GM18907 (cell line): ENCODE measurements at regions not wholly inside any gene's neighbourhood (a gene's known extent, or its start where the extent isn't known, plus 50 kb on each side); places are given as distances from the start of the nearest gene placed in this dataset.
"Not testable (repeated sequence)": the region's sequence is repeated elsewhere in the genome, so short reads cannot be mapped to it uniquely, and the experiment has no call there.

ENCODE experiments used
- ATAC-seq: cut with Tn5 transposase; IDR thresholded peaks from one replicate; pipeline ENCODE4 v1.9.1; 2021; ENCODE audit warnings: mild to moderate bottlenecking, moderate library complexity; ENCODE audit not compliant: unreplicated experiment

DNA sequence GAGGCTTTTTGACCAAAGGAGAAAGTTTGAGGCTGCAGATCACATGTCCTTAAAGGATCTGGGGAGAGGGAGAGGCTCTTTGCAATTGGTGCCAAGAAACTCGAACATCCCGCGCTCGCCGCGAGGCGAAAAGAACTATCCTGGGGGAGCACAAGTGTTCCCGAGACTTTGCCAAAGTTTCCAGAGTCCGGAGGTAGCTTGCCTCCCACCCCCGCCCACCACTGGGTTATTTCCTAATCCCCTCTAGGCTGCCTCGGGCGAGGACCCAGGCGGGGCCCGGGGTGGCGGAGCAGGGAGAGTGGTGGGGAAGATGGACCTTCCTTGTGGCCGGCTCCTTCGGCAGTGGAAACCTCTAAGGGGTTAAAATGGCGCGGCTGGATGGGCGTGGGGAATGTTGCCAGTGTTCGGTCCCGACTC lies 114.5 kb downstream of the KCNRG start:
- ATAC-seq = no peak

DNA sequence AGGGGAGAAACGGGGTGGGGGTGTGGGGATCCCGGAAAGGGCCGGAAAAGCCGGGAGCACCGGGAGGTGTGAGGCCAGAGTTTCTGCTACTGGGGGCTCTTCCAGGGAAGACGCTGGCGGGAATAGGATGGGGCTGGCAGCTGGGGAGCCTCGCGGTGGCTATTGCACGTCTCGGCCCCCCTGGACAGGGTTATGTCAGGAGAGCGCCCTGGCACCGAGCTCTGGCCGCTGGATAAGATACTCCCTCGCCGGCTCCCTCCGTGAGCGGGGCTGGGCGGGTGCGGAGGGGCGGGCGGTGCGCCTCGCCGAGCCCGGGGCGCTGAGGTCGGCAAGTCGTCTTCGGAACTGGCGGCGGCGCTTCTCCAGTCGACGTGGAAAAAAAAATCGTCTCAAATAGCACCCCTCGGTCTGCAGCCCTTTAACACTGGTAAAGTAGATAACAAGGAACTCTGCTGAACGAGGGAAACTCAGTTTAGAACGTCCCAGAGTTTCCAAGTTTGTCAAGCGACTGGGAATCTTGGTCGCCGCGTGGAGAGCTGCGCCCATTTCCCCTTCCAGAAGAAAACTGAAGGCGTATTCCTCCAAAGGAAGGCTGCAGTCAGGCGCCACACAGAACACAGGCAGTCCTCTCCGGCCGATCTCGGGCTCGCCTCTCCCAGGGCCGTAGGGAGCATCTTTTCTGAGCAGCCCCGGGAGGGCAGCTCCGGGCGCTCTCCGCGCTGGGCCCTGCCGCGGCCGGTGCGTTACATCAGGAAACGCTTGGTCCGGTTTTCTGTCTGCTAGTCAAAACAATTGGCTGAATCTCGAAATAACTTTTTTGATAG lies 115.1 kb downstream of the KCNRG start:
- ATAC-seq = no peak

DNA sequence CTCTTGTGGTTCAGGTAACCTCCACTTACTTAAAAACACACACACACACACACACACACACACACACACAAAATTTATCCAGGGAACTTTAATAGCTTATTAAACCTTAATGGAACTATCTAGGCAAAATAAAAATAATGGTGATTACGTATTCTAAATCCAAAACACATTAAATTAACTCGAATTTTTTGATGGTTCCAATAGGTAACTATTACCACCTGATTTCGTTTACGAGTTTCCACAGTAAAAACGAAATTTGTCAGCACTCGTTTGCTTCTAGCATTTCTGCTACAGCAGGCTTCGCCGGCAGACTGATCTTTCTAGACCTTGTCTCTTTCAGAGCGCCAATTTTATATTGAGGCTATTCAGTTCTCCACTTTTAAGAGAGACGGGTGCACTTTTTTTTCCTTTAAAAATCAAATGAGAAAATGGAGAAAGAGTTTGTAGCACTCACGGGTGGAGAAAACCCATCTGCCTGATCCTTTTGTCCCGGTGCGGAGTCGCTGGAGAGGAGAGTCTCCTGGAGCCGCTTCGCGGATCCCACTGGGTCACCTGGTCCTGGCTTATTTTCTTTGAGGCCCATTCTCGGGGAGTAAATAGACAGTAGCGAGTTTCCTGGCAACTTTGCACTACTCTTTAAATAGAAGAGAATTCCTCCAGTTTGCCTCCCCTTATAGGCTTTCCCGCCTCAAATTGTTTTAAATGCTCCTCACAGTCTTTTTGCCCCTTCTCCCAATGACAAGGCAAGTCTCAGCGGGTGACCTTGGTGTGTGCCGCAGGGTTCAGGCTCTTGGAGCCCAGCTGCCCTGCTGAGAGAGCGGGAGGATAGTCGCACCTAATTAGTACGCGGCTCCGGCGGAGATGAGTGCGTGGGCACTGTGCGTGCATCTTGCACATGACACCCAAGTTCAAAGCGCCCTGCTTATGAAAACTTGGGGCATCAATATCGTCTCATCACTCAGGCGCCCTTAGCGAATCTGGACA lies 117.0 kb downstream of the KCNRG start:
- ATAC-seq = no peak

DNA sequence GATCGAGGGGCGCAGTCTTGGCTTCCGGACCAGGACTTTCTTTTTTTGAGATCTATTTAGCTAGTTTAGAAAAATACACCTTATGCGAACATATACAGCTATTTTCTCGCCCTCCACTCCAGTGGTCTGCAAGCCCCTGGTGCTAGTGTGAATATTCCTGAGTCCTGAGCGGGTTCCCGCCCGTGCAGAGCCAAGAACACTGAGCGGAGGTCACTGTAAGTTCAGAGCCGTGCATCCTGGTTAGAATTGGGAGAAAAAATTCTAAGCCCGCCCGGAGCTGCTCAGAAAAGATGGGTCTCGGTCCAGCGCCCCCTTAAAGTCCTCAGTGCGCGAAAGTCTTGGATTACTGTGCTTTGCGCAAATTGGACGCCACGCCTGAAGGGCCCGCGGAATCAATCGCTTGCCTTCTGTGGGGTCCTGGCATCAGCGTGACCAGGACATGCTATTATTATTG lies 117.7 kb downstream of the KCNRG start:
- no peak for ATAC-seq

DNA sequence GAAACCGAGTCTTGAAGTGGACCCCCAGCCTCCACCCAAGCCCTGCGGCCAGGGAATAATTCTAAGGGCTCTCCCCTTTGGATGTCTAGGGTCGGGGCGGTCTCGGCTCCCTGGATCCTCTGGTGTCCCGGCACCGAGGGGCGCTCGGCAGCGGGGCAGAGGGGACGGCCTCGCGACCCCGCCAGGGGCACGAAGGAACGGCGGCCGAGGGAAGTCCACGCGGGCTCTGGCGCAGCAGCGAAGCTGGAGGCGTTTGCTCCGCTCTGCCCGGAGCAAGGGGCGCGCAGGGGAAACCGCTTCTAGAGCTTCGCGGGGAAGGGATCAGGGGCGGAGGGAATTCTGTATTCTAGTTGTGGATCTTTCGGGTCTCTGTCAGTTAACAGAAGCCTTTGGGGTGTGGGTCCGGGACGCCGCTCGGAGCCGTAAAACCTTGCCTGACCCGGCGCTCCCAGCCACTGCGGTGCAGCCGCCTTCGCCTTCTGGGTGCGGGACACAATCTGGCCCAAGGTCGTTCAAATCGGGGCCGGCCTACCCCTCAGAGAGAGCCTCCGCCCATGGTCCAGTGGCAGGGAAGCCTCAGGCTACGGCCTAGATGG lies 118.2 kb downstream of the KCNRG start:
- ATAC-seq = no peak

DNA sequence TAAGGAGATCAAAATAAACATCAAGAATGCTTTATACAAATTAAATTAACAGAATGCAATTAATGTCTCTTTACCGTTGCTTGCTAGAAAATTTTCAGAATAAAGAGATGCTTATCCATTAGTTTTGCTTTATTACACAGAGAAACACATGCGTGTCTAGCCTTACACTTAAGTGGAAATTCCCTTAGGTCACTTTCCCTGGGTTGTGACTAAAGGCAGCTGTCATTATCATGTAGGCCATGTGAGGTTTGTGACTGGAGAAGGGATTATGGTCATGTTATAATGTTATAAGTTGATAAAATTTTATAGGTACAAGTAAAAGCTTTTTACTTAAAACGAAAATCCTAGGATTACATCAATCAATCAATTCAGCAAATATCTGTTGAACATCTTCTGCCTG lies 121.0 kb downstream of the KCNRG start:
- ATAC-seq = no peak

DNA sequence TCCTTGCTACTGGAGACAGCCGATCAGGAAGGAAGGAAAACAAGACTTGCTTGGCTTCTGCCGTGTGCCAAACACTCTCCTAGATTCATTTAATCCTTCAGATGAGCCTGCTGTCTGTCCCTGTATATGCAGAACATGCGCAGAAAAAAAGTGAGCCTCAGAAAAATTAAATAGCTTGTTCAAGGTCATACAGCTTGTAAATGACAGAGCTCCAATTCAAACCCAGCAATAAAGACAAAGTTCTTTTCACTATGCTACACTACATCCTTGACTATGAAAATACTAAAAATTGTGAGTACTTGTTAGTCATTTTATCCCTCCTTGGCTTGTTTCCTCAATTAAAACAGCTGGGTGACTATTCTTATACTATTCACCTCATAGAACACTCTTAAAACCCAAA lies 121.4 kb downstream of the KCNRG start:
- no peak for ATAC-seq

DNA sequence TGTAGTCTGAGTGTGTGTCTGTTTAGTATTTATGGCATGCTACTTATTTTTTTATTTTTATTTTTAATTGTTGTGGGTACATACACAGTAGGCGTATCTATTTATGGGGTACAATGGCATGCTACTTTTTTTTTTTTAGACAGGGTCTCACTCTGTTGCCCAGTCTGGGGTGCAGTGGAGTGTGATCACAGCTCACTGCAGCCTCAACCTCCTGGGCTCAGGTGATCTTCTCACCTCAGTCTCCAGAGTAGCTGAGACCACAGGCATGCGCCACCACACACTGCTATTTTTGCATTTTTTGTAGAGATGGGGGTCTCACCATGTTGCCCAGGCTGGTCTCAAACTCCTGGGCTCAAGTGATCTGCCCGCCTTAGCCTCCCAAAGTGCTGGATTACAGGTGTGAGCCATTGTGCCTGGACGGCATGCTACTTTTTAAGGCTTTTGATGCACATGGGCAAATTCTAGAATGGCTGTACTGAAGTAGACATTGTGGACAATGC lies 124.2 kb downstream of the KCNRG start:
- ATAC-seq = not testable (repeated sequence)

DNA sequence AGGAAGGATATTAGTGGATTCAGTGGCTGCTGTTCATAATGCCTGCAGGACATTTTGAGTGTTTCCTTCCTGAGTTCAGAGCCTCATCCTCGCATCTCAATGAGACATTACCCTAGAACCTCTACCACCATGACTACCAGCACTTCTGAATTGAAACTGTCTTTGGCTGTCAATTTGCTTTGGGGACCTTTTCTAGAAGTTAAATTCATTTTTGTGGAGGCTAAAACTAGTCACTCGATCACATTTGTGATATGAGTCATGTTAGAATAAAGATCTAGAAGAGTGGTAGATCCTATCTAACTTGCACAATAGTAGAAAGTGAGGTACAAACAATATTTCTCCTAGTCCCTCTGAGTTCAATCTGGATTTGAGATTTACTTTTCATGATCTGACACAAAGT lies 124.9 kb downstream of the KCNRG start:
- ATAC-seq = no peak

DNA sequence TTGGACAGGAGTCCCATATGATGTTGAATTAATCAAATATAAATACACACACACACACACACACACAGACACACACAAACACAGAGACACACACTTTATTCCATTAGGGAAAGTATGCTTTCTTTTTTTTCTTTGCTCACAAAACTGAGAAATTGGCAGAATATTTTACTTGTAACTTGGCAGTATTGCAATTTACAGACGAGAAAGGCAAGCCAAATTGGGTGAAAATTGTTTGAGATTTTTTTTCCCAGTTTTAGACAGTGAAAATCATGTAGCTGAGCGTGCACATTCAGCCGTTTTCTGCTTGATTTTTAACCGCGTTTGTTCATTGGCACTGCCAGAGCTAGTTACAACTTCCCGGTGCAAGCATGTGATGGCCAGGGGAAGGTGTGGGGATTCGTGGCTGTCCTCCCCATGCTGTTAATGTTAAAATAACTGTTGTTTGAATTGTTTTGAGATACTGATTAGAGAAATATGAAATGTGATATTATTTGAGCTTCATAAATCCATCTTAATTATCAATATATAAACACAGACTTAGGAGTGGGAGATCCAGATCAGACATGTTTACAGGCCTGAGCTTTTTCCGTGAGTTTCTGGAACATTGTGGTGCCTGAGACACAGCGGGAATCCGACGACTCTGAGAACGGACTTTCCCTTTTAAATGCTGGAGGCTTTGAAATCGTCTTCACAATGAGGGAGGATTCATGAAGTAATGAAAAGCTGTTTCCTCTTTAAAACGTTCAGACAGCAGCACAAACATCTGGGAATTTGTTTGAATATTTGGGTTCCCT lies 125.5 kb downstream of the KCNRG start:
- no peak for ATAC-seq

DNA sequence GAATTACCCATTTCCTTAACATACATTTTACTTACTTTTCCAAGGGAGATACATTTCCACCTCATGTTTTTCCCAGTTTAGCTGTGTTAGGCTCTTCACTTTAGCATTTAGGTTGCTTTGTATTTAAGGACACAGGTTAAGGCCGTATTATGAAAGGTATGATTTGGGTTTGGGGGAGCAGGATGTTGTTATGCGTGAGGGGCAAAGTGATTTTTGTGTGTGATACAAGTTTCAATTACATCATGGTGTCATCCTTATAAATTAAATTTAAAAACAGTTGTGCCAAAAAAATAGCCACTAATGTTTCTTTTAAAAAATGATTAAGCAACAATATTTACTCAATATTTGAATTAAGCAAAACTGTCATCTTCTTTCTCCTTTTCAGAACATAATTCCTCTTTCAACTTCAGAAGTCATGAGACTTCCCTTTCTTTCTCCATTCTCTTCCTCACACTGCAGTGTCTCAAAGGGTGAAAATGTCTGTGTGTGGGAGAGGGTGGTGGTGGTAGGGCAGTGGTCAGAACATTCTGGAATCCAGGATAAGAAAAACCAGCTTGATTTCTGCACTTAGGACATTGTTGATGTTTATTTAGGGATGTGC lies 126.2 kb downstream of the KCNRG start:
- ATAC-seq = no peak

DNA sequence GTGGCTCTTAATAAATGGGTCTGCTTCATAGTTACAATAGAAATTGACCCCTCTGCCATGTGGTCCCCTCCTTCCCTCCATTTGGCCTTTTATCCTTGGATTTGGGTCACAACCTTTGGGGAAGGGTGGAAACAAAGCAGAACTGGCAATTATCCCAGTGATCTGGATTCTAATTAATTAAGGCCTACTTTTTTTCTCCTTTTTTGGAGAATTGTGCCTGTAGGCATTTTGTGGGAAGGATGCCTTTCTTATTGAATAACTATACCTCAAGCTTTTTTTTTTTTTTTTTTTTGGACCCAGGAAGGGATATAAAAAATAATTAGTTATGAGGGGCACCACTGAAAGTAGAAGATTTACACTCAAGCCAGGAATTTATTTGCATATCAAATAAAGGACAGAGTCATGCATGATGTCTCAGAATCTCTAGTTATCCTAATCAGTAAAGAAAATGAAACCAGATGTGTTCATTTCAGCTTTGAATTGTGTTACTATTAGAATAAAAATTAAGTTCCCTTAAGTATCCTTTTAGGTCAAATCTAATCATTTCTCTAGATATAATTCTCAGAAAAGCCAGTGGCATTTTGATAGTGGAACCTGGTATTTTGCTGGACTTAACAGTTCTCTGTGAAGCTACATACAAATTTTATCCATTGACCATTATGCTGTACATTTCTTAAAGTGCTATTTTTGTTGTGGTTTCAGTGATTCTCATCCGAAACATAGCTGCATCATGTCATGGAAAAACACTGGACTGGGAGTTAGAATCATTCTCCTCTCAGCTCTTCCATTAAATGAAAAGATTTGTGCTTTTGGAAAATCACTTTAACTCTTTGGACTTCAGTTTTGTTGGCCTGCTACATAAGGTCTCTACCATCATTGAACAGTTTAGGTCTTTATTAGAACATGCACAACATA lies 129.3 kb downstream of the KCNRG start:
- ATAC-seq = no peak

DNA sequence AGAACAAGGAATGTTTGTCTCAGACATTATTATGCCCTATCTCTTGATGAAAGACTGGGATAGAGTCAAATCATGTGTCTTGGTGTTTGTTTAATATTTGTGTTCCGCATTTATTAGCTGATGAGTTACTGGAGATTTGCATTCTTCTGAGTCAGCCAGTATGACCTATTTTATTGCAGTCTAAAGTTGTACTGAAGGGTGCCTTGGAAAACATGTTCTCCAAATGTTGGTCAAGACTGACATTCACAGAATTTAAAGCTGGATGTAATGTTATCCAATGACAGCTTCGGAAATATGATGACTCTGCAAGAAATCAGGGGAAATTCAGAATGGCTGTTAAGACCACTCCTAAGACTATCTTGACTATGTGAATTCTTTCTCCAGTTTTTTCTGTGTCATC lies 134.0 kb downstream of the KCNRG start:
- ATAC-seq = no peak

DNA sequence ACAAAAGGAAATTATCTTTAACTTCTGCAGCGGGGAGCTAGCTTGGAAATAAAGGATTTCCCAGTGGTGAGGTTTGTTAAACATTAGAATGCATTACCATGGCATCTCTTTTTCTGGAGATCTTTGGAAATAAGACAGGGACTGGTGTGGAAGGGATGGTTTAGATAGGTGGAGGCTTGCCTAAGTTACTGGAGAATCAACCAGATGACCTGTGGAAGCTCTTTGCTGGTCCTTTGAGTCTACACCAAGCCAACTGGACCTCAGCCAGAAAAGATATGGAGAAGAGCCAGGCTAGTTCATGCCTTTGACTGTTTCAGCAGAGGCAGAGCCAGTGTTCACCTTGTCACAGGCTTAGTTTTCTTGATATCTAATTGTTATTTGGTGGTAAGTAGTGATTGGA lies 134.7 kb downstream of the KCNRG start:
- ATAC-seq = no peak

DNA sequence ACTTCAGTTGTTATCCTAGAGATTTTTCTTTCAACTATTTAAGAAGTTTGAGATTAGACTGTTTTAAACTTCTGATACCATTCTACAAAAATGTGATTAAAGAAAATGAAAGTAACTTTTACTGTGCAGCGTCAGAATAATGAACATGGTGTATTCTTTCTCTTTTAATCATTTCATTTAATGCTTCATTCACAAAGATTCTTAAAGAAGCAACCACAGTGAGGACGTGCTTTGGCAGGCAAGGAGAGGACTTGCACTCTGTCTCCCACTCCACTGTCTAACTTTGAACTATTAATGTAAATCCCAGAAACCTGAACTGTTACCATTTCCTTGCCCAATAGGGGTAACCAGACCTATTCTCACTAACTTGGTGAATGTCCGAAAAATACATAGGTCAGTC lies 137.0 kb downstream of the KCNRG start:
- no peak for ATAC-seq

DNA sequence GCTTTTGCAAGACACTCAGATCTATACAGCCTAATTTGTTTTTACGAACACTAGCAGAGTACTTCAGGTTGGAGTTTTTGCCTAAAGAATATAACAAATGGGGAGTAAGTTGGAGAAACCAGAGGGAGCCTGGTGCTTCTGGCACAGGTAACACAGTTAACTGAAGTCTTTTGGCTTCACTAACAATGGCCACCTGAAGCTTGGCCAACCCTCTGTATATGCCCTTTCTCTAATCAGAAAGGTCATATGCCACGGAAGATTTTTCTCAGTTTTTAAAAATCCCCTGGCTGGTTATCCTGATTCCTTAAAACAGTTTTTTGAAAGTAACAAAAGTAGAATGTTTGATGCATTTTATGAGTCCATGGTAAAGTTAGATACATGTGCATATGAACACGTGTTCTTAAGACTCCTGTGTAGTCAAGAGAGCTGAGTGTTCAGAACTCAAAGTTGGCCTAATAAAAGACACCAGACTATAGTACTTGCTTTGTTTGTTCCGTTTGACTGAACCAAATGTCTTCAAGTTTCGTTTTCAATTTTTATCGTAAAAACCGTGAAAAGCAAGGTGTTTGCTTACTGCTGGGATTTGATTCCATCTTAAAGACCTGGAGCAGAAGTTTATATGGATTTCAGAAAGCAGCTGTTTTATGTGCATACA lies 137.5 kb downstream of the KCNRG start:
- ATAC-seq = peak; percentile 68

DNA sequence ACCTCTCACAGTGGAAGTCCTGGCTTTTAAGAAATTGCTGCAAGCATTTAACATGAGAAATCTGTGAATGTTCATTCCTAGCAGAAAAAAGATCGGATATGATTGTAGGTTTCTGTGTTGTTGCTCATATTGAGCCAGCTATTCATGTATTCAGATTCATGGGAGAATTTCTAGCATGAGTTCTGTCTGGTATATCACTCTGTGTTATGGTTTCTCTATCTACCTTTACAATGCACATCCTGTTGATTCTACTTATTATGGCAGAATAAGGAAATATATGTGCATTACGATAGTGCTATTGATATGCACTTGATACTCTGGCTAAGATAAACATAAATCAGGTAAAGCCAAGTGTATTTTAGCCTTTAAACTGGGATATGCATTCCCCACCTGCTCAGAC lies 138.2 kb downstream of the KCNRG start:
- ATAC-seq = no peak

DNA sequence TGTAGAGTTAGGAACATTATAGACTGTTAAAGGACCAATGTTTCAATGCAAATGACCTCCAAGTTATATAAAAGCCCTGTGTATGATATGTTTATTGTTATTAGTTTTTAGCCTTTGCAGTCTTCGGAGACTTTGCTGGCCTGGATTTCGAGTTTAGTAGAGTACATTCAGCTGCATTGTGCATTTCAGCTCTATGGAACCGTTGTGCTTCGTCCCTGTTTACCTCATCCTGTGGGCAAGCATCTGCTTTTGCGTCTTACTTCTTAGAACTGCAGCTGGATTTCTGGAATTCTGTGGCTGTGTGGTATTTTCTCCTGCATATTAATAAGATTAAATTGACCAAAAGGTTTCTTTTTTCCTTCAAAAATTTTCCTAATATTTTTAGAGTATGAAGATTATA lies 138.6 kb downstream of the KCNRG start:
- no peak for ATAC-seq
